ENCODE measurements at regions not wholly inside any gene's neighbourhood (a gene's known extent, or its start where the extent isn't known, plus 50 kb on each side); places are given as distances from the start of the nearest gene placed in this dataset.

GRCh38 chr16:6841392-6841791 lies 491.3 kb upstream of the RBFOX1 start:
- TF ChIP-seq CTCF (IDR thresholded peaks at IDR 0.05): no peak
- Histone ChIP-seq H3K9me3 (no peaks in the 10 kb centered on the region), H3K27ac (no peak overlapping the region), H3K36me3 (no peaks in the 10 kb centered on the region), H3K4me1 (ENCODE audit: control insufficient read depth in 1 of 2, low read depth in 2 of 2) (no peaks in the 10 kb centered on the region), H3K4me3 (no peak overlapping the region), H3K27me3 (replicated peaks; ENCODE audit: insufficient read depth) (no peaks in the 10 kb centered on the region)
- DNase-seq (ENCODE audit: low spot score) (no peak), ATAC-seq (ENCODE audit: insufficient number of reproducible peaks, low FRiP score, low read depth) (no peak)

GRCh38 chr16:6837722-6838121 lies 494.9 kb upstream of the RBFOX1 start:
- TF ChIP-seq CTCF (IDR thresholded peaks at IDR 0.05): no peak
- H3K27ac ChIP-seq: no peak overlapping the region
- ATAC-seq (ENCODE audit: insufficient number of reproducible peaks, low FRiP score, low read depth) (no peak), DNase-seq (ENCODE audit: low spot score) (no peak)
- no peak overlapping the region for H3K4me3 ChIP-seq
- no peaks in the 10 kb centered on the region for H3K36me3 ChIP-seq
- no peaks in the 10 kb centered on the region for H3K27me3 ChIP-seq (replicated peaks; ENCODE audit: insufficient read depth)
- no peaks in the 10 kb centered on the region for H3K4me1 ChIP-seq (ENCODE audit: control insufficient read depth in 1 of 2, low read depth in 2 of 2)
- H3K9me3 ChIP-seq: no peaks in the 10 kb centered on the region

- H3K4me1 ChIP-seq (ENCODE audit: control insufficient read depth in 1 of 2, low read depth in 2 of 2): no peaks in the 10 kb centered on the region
- ATAC-seq (ENCODE audit: insufficient number of reproducible peaks, low FRiP score, low read depth) (no peak), DNase-seq (ENCODE audit: low spot score) (no peak)
- H3K27me3 ChIP-seq (replicated peaks; ENCODE audit: insufficient read depth): no peaks in the 10 kb centered on the region
- H3K36me3 ChIP-seq: no peaks in the 10 kb centered on the region
- no peak for TF ChIP-seq CTCF (IDR thresholded peaks at IDR 0.05)
- no peaks in the 10 kb centered on the region for H3K9me3 ChIP-seq
- H3K27ac ChIP-seq: no peak overlapping the region
- no peak overlapping the region for H3K4me3 ChIP-seq
These were observed 495.9 kb upstream of the RBFOX1 start for GRCh38 chr16:6836766-6837165.

- no peak for DNase-seq (ENCODE audit: low spot score)
- H3K4me3 ChIP-seq: no peak overlapping the region
These were observed 496.7 kb upstream of the RBFOX1 start for GRCh38 chr16:6835941-6836340.

GRCh38 chr16:6835516-6835915 lies 497.1 kb upstream of the RBFOX1 start:
- ATAC-seq (ENCODE audit: insufficient number of reproducible peaks, low FRiP score, low read depth) (no peak), DNase-seq (ENCODE audit: low spot score) (no peak)
- TF ChIP-seq CTCF (IDR thresholded peaks at IDR 0.05): no peak
- Histone ChIP-seq H3K27me3 (replicated peaks; ENCODE audit: insufficient read depth) (no peaks in the 10 kb centered on the region), H3K4me1 (ENCODE audit: control insufficient read depth in 1 of 2, low read depth in 2 of 2) (no peaks in the 10 kb centered on the region), H3K36me3 (no peaks in the 10 kb centered on the region), H3K27ac (no peak overlapping the region), H3K4me3 (no peak overlapping the region), H3K9me3 (no peaks in the 10 kb centered on the region)

More at GRCh38 chr16:6835941-6836340, 496.7 kb upstream of the RBFOX1 start:
- Histone ChIP-seq H3K36me3 (no peaks in the 10 kb centered on the region), H3K4me1 (ENCODE audit: control insufficient read depth in 1 of 2, low read depth in 2 of 2) (no peaks in the 10 kb centered on the region), H3K27me3 (replicated peaks; ENCODE audit: insufficient read depth) (no peaks in the 10 kb centered on the region), H3K9me3 (no peaks in the 10 kb centered on the region), H3K27ac (no peak overlapping the region)
- no peak for ATAC-seq (ENCODE audit: insufficient number of reproducible peaks, low FRiP score, low read depth)
- no peak for TF ChIP-seq CTCF (IDR thresholded peaks at IDR 0.05)

Measured in thoracic aorta (tissue), 2 donors.